ENCODE measurements at regions not wholly inside any gene's neighbourhood (a gene's known extent, or its start where the extent isn't known, plus 50 kb on each side); places are given as distances from the start of the nearest gene placed in this dataset.

DNA sequence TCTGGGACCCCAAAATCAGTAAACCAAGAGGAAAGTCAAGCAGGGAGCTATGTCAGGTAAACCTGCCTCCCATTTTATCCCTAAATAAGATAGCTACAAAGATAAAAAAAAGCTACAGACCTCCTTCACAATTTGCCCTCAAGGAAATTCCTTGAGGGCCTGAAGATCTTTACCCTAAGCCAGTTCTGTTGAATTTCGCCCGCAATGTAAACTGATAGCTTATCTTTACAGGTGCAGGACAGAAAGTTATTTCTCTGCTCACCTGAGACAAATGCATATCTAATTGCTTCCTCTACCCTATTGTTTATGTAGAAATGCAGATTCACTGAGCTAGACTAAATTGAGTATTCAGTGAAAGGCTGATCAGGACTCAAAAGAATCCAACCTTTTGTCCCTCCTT is 153.4 kb upstream of the CHRM3 start:
- TF ChIP-seq, protein P1, sequence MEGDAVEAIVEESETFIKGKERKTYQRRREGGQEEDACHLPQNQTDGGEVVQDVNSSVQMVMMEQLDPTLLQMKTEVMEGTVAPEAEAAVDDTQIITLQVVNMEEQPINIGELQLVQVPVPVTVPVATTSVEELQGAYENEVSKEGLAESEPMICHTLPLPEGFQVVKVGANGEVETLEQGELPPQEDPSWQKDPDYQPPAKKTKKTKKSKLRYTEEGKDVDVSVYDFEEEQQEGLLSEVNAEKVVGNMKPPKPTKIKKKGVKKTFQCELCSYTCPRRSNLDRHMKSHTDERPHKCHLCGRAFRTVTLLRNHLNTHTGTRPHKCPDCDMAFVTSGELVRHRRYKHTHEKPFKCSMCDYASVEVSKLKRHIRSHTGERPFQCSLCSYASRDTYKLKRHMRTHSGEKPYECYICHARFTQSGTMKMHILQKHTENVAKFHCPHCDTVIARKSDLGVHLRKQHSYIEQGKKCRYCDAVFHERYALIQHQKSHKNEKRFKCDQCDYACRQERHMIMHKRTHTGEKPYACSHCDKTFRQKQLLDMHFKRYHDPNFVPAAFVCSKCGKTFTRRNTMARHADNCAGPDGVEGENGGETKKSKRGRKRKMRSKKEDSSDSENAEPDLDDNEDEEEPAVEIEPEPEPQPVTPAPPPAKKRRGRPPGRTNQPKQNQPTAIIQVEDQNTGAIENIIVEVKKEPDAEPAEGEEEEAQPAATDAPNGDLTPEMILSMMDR (IDR thresholded peaks at IDR 0.05; ENCODE audit: insufficient read depth, low read length, poor library complexity, severe bottlenecking) = no peak
- TF ChIP-seq EZH2phosphoT487 (conservative IDR thresholded peaks at IDR 0.05; ENCODE audit: low read length) = no peak
